ENCODE measurements at regions not wholly inside any gene's neighbourhood (a gene's known extent, or its start where the extent isn't known, plus 50 kb on each side); places are given as distances from the start of the nearest gene placed in this dataset.
A peak's percentile ranks its signal among the peaks of the same experiment; 100 is the strongest.

DNA sequence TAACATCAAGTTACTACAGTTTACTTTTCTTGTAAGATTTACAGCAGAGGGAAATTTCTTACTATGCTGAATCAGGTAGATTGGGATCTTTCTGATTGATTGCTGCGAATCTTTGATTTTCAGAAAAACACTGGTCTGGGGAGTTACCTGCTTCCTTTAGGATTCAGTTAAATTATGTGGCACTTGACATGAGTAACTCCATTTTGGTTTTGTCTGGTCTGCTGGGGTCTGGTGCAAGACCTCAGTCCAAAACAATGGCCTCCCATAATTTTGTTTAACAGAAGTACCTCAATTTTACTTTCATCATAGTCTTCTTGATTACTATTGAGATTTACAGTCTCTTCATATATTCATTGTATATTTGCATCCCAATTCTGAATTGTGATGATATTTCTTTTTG is 775.5 kb downstream of the TRIB2 start:
- Histone ChIP-seq H3K4me1 (replicated peaks in 1 of 2; ENCODE audit: control insufficient read depth in 2 of 2, insufficient read depth in 2 of 2, low read length in 2 of 2) (no peaks in the 10 kb centered on the region), H3K27me3 (ENCODE audit: control insufficient read depth in 2 of 2, insufficient read depth in 2 of 2, low read length in 2 of 2) (no peaks in the 10 kb centered on the region), H3K27ac (ENCODE audit: extremely low read depth, low read depth, low read length) (no peak overlapping the region), H3K9me3 (replicated peaks; ENCODE audit: control insufficient read depth, insufficient read depth, low read depth, low read length) (no peaks in the 10 kb centered on the region; the same call in 1 of the 2 replicates), H2AFZ (ENCODE audit: low read depth, low read length) (no peak overlapping the region), H4K20me1 (replicated peaks; ENCODE audit: control insufficient read depth, insufficient read depth, low read length) (no peaks in the 10 kb centered on the region), H3K9me1 (ENCODE audit: control insufficient read depth, insufficient read depth, low read length) (no peaks in the 10 kb centered on the region), H3K36me3 (ENCODE audit: control insufficient read depth, insufficient read depth, low read length) (no peaks in the 10 kb centered on the region), H3K4me2 (ENCODE audit: insufficient read depth, low read length) (no peak overlapping the region), H3K79me2 (ENCODE audit: control insufficient read depth, insufficient read depth, low read length) (no peaks in the 10 kb centered on the region), H3K4me3 (no peak overlapping the region), H3K9ac (ENCODE audit: insufficient read depth in 1 of 2, low read depth in 2 of 2, low read length in 2 of 2) (no peak overlapping the region)
- DNase-seq (ENCODE audit: extremely low read depth in 1 of 4, low spot score in 3 of 4) (no peak), FAIRE-seq (no peak), ATAC-seq (no peak)
- WGBS (ENCODE audit: insufficient coverage, low coverage, missing lambda C conversion rate), result 0% methylated on average over 1 of the region's 1 CpG
- in situ Hi-C loops (cut with MboI), result no loop called here
- no peak for TF ChIP-seq SAFB (IDR thresholded peaks at IDR 0.05; ENCODE audit: borderline replicate concordance, low read depth, low read length)
- no peak for TF ChIP-seq MTA1 (IDR thresholded peaks at IDR 0.05; ENCODE audit: borderline replicate concordance)
- TF ChIP-seq CHD2 (IDR thresholded peaks at IDR 0.05; ENCODE audit: low read depth, low read length), result no peak
- peak; percentile 92 for TF ChIP-seq ZNF311 (CRISPR knock-in tag; IDR thresholded peaks at IDR 0.05)
- no peak for TF ChIP-seq ZNF583 (CRISPR knock-in tag; IDR thresholded peaks at IDR 0.05)
- ChIA-PET POLR2A (no interaction called here), CTCF (ENCODE audit: low intra/inter-chr PET ratio) (no interaction called here)
- no TSS peak for BruUV-seq (replicated peaks)
- intact Hi-C loops (cut with micrococcal nuclease), result no loop called here

DNA sequence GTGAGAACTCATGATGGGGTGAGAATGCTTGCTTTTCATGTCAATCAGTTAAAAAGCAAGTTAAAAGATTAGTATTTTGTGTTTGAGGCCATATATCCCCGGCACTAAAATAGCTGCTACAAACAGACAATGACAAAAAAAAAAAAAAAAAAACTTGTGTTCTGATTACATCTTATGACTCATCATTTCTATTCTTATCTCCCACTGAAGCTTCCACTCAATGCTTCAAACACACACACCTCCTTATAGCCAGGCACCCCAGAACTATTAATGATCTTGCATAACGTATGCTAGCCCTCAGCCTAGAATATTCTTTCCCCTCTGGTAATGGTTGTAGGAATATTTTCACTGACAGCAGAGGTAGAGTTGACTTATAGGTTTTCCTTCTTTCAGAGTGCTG is 778.3 kb downstream of the TRIB2 start:
- H3K9ac ChIP-seq (ENCODE audit: insufficient read depth in 1 of 2, low read depth in 2 of 2, low read length in 2 of 2), result no peak overlapping the region
- WGBS (ENCODE audit: insufficient coverage, low coverage, missing lambda C conversion rate), result 0% methylated on average over 2 of the region's 2 CpGs
- no peaks in the 10 kb centered on the region for H4K20me1 ChIP-seq (replicated peaks; ENCODE audit: control insufficient read depth, insufficient read depth, low read length)
- intact Hi-C loops (cut with micrococcal nuclease), result no loop called here
- no peak overlapping the region for H3K4me3 ChIP-seq
- H3K27ac ChIP-seq (ENCODE audit: extremely low read depth, low read depth, low read length), result no peak overlapping the region
- no peaks in the 10 kb centered on the region for H3K4me1 ChIP-seq (replicated peaks in 1 of 2; ENCODE audit: control insufficient read depth in 2 of 2, insufficient read depth in 2 of 2, low read length in 2 of 2)
- no peak overlapping the region for H3K4me2 ChIP-seq (ENCODE audit: insufficient read depth, low read length)
- no TSS peak for BruUV-seq (replicated peaks)
- FAIRE-seq (no peak), DNase-seq (ENCODE audit: extremely low read depth in 1 of 4, low spot score in 3 of 4) (no peak), ATAC-seq (no peak)
- no peak overlapping the region for H2AFZ ChIP-seq (ENCODE audit: low read depth, low read length)
- no peaks in the 10 kb centered on the region; the same call in 1 of the 2 replicates for H3K9me3 ChIP-seq (replicated peaks; ENCODE audit: control insufficient read depth, insufficient read depth, low read depth, low read length)
- ChIA-PET POLR2A (no interaction called here), CTCF (ENCODE audit: low intra/inter-chr PET ratio) (no interaction called here)
- in situ Hi-C loops (cut with MboI), result no loop called here
- no peaks in the 10 kb centered on the region for H3K9me1 ChIP-seq (ENCODE audit: control insufficient read depth, insufficient read depth, low read length)
- no peaks in the 10 kb centered on the region for H3K27me3 ChIP-seq (ENCODE audit: control insufficient read depth in 2 of 2, insufficient read depth in 2 of 2, low read length in 2 of 2)
- no peaks in the 10 kb centered on the region for H3K79me2 ChIP-seq (ENCODE audit: control insufficient read depth, insufficient read depth, low read length)
- H3K36me3 ChIP-seq (ENCODE audit: control insufficient read depth, insufficient read depth, low read length), result no peaks in the 10 kb centered on the region
- TF ChIP-seq, protein P1, sequence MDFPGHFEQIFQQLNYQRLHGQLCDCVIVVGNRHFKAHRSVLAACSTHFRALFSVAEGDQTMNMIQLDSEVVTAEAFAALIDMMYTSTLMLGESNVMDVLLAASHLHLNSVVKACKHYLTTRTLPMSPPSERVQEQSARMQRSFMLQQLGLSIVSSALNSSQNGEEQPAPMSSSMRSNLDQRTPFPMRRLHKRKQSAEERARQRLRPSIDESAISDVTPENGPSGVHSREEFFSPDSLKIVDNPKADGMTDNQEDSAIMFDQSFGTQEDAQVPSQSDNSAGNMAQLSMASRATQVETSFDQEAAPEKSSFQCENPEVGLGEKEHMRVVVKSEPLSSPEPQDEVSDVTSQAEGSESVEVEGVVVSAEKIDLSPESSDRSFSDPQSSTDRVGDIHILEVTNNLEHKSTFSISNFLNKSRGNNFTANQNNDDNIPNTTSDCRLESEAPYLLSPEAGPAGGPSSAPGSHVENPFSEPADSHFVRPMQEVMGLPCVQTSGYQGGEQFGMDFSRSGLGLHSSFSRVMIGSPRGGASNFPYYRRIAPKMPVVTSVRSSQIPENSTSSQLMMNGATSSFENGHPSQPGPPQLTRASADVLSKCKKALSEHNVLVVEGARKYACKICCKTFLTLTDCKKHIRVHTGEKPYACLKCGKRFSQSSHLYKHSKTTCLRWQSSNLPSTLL (IDR thresholded peaks at IDR 0.05), result no peak
- TF ChIP-seq NRF1 (conservative IDR thresholded peaks at IDR 0.05 in 1 of 2, IDR thresholded peaks at IDR 0.05 in 1 of 2), result no peak
- no peak for TF ChIP-seq POLR2H (tag; IDR thresholded peaks at IDR 0.05; ENCODE audit: low read depth)
- no peak for TF ChIP-seq DIDO1 (tag; IDR thresholded peaks at IDR 0.05; ENCODE audit: low read depth)
- no peak for TF ChIP-seq TAF1 (IDR thresholded peaks at IDR 0.05; ENCODE audit: control insufficient read depth, extremely low read depth, insufficient read depth, low read length, severe bottlenecking)
- no peak for TF ChIP-seq KHSRP (IDR thresholded peaks at IDR 0.05)
- no peak for TF ChIP-seq COPS2 (conservative IDR thresholded peaks at IDR 0.05)
- TF ChIP-seq BRD9 (IDR thresholded peaks at IDR 0.05; ENCODE audit: low read depth, partially characterized antibody), result no peak
- TF ChIP-seq GTF2E2 (tag; IDR thresholded peaks at IDR 0.05), result no peak
- no peak for TF ChIP-seq RBM14 (IDR thresholded peaks at IDR 0.05; ENCODE audit: borderline replicate concordance, insufficient read depth, low read depth, low read length)
- TF ChIP-seq, protein P2, sequence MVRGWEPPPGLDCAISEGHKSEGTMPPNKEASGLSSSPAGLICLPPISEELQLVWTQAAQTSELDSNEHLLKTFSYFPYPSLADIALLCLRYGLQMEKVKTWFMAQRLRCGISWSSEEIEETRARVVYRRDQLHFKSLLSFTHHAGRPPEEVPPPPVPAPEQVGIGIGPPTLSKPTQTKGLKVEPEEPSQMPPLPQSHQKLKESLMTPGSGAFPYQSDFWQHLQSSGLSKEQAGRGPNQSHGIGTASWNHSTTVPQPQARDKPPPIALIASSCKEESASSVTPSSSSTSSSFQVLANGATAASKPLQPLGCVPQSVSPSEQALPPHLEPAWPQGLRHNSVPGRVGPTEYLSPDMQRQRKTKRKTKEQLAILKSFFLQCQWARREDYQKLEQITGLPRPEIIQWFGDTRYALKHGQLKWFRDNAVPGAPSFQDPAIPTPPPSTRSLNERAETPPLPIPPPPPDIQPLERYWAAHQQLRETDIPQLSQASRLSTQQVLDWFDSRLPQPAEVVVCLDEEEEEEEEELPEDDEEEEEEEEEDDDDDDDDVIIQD (CRISPR knock-in tag; IDR thresholded peaks at IDR 0.05), result no peak
